PFSK-1 (cell line): ENCODE measurements at regions not wholly inside any gene's neighbourhood (a gene's known extent, or its start where the extent isn't known, plus 50 kb on each side); places are given as distances from the start of the nearest gene placed in this dataset.

Experiments
- FOXP2 ChIP-seq: optimal IDR thresholded peaks from 2 replicates; pipeline ENCODE3; 2011; ENCODE audit warnings: borderline replicate concordance, control low read depth, inconsistent platforms; ENCODE audit not compliant: insufficient read depth; ENCODE audit errors: extremely low read length, extremely low read depth
- POLR2AphosphoS5 ChIP-seq: IDR thresholded peaks from 2 replicates; pipeline ENCODE4 v1.6.1; 2012; ENCODE audit warnings: low read depth, mild to moderate bottlenecking, control low read depth, low read length, moderate library complexity
- SIN3A ChIP-seq: IDR thresholded peaks from 2 replicates; pipeline ENCODE4 v1.6.1; 2012; ENCODE audit warnings: mild to moderate bottlenecking, low read length, moderate library complexity, borderline replicate concordance; ENCODE audit not compliant: insufficient read depth
- TAF1 ChIP-seq: IDR thresholded peaks from 2 replicates; pipeline ENCODE4 v1.6.1; 2012; ENCODE audit warnings: low read length, control low read depth, borderline replicate concordance; ENCODE audit not compliant: insufficient read depth
- TF ChIP-seq, protein P1 (sequence below), 2 experiments: IDR thresholded peaks; 2 replicates each; pipeline versions ENCODE4 v1.6.1 to v1.8.0; 2011 to 2012; ENCODE audit warnings: low read depth in 2 of 2, low read length in 2 of 2, control low read depth in 1 of 2, inconsistent platforms in 1 of 2, mild to moderate bottlenecking in 1 of 2, moderate library complexity in 1 of 2; ENCODE audit not compliant: insufficient read depth in 1 of 2

- TF ChIP-seq TAF1 = no peak
Measured at GRCh38 chr15:61721418-61721817, 338.8 kb downstream of the VPS13C start.

DNA sequence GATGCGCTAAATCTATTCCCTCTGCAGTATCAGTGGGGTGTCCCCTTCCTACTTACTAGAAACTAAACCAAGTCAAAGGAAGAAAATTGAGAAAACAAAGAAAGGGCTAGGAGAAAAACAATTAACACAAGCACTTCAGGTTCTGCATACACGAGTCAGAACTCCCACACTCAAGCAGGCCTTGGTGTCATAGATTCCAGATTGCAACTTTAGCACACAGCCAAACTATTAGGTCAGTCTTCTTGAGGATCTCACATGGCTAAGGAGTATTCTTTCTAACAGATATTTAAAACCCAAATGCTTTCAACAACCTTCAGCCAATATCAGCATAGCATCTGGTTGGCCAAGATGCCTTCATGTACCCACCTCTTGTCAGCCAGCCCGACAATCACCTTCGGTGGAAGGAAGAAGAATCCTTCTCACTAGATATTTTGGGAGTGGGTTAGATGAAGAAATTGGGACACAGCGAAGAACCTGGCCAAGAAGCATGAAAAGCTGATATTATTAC lies 340.0 kb downstream of the VPS13C start:
- TF ChIP-seq POLR2AphosphoS5 (no peak), FOXP2 (no peak), TAF1 (no peak), SIN3A (no peak)
- TF ChIP-seq, protein P1, sequence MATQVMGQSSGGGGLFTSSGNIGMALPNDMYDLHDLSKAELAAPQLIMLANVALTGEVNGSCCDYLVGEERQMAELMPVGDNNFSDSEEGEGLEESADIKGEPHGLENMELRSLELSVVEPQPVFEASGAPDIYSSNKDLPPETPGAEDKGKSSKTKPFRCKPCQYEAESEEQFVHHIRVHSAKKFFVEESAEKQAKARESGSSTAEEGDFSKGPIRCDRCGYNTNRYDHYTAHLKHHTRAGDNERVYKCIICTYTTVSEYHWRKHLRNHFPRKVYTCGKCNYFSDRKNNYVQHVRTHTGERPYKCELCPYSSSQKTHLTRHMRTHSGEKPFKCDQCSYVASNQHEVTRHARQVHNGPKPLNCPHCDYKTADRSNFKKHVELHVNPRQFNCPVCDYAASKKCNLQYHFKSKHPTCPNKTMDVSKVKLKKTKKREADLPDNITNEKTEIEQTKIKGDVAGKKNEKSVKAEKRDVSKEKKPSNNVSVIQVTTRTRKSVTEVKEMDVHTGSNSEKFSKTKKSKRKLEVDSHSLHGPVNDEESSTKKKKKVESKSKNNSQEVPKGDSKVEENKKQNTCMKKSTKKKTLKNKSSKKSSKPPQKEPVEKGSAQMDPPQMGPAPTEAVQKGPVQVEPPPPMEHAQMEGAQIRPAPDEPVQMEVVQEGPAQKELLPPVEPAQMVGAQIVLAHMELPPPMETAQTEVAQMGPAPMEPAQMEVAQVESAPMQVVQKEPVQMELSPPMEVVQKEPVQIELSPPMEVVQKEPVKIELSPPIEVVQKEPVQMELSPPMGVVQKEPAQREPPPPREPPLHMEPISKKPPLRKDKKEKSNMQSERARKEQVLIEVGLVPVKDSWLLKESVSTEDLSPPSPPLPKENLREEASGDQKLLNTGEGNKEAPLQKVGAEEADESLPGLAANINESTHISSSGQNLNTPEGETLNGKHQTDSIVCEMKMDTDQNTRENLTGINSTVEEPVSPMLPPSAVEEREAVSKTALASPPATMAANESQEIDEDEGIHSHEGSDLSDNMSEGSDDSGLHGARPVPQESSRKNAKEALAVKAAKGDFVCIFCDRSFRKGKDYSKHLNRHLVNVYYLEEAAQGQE (IDR thresholded peaks at IDR 0.05; ENCODE audit: insufficient read depth in 1 of 2, low read depth in 2 of 2, low read length in 2 of 2) = no peak

DNA sequence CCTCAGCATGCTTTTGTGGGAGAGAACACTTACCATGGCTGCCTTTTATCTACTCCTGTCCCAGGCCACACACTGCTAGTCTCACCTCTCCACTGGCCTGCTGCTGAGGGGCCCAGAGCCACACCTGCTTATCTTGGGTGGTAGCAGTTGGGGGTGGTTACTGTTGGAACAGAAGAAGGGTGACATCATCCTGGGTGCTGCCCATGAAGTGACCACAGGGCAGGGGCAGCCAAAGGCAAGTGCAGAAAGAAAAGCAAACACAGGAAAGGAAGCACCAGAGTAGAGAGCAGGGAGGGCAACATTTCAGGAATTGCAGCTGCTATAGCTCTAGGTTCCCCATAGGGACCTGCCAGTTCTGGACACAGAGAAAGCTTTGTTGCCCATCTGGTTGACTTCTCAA lies 345.2 kb downstream of the VPS13C start:
- TF ChIP-seq FOXP2 (no peak), TAF1 (no peak), POLR2AphosphoS5 (no peak), SIN3A (no peak)
- TF ChIP-seq, protein P1 (IDR thresholded peaks at IDR 0.05; ENCODE audit: insufficient read depth in 1 of 2, low read depth in 2 of 2, low read length in 2 of 2) = no peak

- TF ChIP-seq, protein P1 (IDR thresholded peaks at IDR 0.05; ENCODE audit: insufficient read depth in 1 of 2, low read depth in 2 of 2, low read length in 2 of 2) = no peak
- no peak for TF ChIP-seq FOXP2
- no peak for TF ChIP-seq SIN3A
- no peak for TF ChIP-seq POLR2AphosphoS5
- no peak for TF ChIP-seq TAF1
Measured at GRCh38 chr15:61712129-61712759, 348.0 kb downstream of the VPS13C start.

DNA sequence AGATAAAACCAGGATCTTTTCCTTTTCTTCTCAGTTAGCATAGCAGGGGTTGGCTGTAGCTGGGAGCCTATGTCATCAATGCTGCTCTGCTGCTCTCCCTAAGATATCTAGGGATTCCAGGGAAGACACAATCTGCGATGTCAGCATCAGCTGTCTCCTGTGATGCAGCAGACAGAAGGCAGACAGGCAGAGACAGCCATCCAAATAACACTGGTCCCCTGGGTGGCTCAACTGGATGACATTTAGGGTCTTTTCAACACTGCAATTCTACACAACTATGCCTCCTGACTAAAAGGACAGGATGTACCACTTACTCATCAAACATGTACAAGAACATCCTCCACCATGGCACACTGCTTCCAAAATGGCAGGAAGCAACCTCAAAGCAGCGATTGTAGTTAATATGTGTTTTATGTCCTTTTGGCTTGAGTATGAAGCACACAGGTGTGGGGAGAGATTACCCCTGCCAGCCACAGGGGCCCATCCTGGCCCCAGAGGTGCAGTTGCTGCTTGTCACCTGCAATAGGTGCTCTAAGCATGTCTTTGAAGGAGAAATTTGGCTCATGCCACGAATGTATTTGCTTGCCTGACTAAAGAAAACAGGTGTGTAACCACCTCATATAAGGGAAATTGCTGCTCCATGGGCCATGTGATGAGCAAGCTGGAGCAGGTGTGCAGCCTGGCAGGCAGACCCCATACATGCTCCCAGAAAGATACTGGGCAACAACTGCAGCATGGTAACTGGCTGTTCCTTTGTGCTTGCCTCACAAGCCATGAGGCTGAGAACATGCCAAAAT lies 357.8 kb downstream of the VPS13C start:
- TF ChIP-seq TAF1 (no peak), FOXP2 (no peak), SIN3A (no peak), POLR2AphosphoS5 (no peak)
- TF ChIP-seq, protein P1 (IDR thresholded peaks at IDR 0.05; ENCODE audit: insufficient read depth in 1 of 2, low read depth in 2 of 2, low read length in 2 of 2) = no peak

DNA sequence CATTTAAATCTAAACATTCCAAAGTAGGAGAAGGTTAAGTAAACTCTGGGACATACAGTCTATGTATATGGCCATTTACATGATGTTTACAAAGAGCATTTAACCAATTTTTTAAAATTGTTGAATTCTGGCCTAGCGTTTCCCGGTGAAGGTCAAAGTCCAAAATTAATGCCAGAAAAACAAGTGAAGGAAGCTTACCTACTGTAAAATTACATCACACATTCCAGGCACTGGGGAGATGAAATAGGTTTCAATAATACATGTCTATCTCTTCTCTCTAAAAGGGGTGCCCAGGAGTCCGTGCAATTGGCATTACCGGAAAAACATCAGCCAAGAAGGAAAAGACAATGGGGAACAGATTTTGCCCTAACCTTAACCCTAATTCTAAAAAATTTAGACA lies 358.8 kb downstream of the VPS13C start:
- TF ChIP-seq SIN3A (no peak), TAF1 (no peak), FOXP2 (no peak), POLR2AphosphoS5 (no peak)
- TF ChIP-seq, protein P1 (IDR thresholded peaks at IDR 0.05; ENCODE audit: insufficient read depth in 1 of 2, low read depth in 2 of 2, low read length in 2 of 2) = no peak
